GM23338 (cell line): ENCODE measurements at regions not wholly inside any gene's neighbourhood (a gene's known extent, or its start where the extent isn't known, plus 50 kb on each side); places are given as distances from the start of the nearest gene placed in this dataset.

Source experiments
- ATAC-seq: fragments of 200-7000 bp; cut with Tn5 transposase; 3 replicates; pipeline ENCODE4 v1.9.1; 2020
- DNase-seq: peaks from one replicate; pipeline ENCODE4 v3.0.0-alpha.2; 2015; ENCODE audit warnings: low spot score
- H2AFZ ChIP-seq: fragments of 200-600 bp; sonication (generic); 2 replicates; pipeline ENCODE4 v1.8.0; 2016; ENCODE audit warnings: antibody characterized with exemption, mild to moderate bottlenecking, moderate library complexity
- H3F3A ChIP-seq: fragments of 200-600 bp; sonication (generic); replicated peaks from 2 replicates; pipeline ENCODE4 v1.8.0; 2017; ENCODE audit warnings: antibody characterized with exemption, mixed run types, low read depth
- H3K27ac ChIP-seq: fragments of 200-600 bp; sonication (generic); 2 replicates; pipeline ENCODE4 v1.6.1; 2016; ENCODE audit warnings: low read depth
- H3K27me3 ChIP-seq: fragments of 200-600 bp; sonication (generic); 2 replicates; pipeline ENCODE4 v1.8.0; 2016; ENCODE audit warnings: mild to moderate bottlenecking, mixed run types, moderate library complexity; ENCODE audit not compliant: insufficient read depth
- H3K36me3 ChIP-seq: fragments of 200-600 bp; sonication (generic); 2 replicates; pipeline ENCODE4 v1.8.0; 2016; ENCODE audit warnings: mild to moderate bottlenecking; ENCODE audit not compliant: insufficient read depth
- H3K4me1 ChIP-seq: fragments of 200-600 bp; sonication (generic); 2 replicates; pipeline ENCODE4 v1.8.0; 2016; ENCODE audit warnings: mild to moderate bottlenecking, moderate library complexity; ENCODE audit not compliant: insufficient read depth
- H3K4me2 ChIP-seq: fragments of 200-600 bp; sonication (generic); 2 replicates; pipeline ENCODE4 v1.7.1; 2017; ENCODE audit warnings: mixed run types
- H3K4me3 ChIP-seq: fragments of 200-600 bp; sonication (generic); 2 replicates; pipeline ENCODE4 v1.6.1; 2016; ENCODE audit warnings: mixed run types
- H3K79me2 ChIP-seq: fragments of 200-600 bp; sonication (generic); replicated peaks from 2 replicates; pipeline ENCODE4 v1.8.0; 2017; ENCODE audit warnings: mild to moderate bottlenecking; ENCODE audit not compliant: insufficient read depth
- H3K9me2 ChIP-seq: fragments of 200-600 bp; sonication (generic); 2 replicates; pipeline ENCODE4 v1.8.0; 2017; ENCODE audit not compliant: insufficient read depth
- H4K20me1 ChIP-seq: fragments of 200-600 bp; sonication (generic); replicated peaks from 2 replicates; pipeline ENCODE4 v1.8.0; 2017; ENCODE audit warnings: mild to moderate bottlenecking; ENCODE audit not compliant: insufficient read depth
- H3K27ac Mint-ChIP-seq: 2 replicates; pipeline ENCODE4 v1.8.0; 2020; ENCODE audit warnings: inconsistent platforms, mild to moderate bottlenecking, moderate library complexity, mixed read lengths
- H3K27me3 Mint-ChIP-seq: 3 replicates; pipeline ENCODE4 v1.8.0; 2022; ENCODE audit warnings: low read depth, mild to moderate bottlenecking, moderate library complexity, mixed read lengths, inconsistent platforms; ENCODE audit not compliant: insufficient read depth, poor library complexity
- H3K36me3 Mint-ChIP-seq: 3 replicates; pipeline ENCODE4 v1.8.0; 2021; ENCODE audit warnings: low read depth, mild to moderate bottlenecking, inconsistent platforms, moderate library complexity, mixed read lengths
- H3K4me1 Mint-ChIP-seq: 3 replicates; pipeline ENCODE4 v1.8.0; 2020; ENCODE audit warnings: mild to moderate bottlenecking, inconsistent platforms, mixed read lengths
- H3K4me3 Mint-ChIP-seq: 3 replicates; pipeline ENCODE4 v1.8.0; 2021; ENCODE audit warnings: moderate library complexity, mild to moderate bottlenecking, inconsistent platforms, mixed read lengths
- H3K9me3 Mint-ChIP-seq: 3 replicates; pipeline ENCODE4 v1.8.0; 2020; ENCODE audit warnings: moderate library complexity, mild to moderate bottlenecking, inconsistent platforms, mixed read lengths
- CREB1 ChIP-seq: fragments of 250-450 bp; sonication (Bioruptor Pico); IDR thresholded peaks from 2 replicates; pipeline ENCODE4 v1.5.0; 2020; ENCODE audit warnings: low read depth, mild to moderate bottlenecking, moderate library complexity
- EZH2 ChIP-seq: fragments of 200-600 bp; sonication (generic); IDR thresholded peaks from one replicate; pipeline ENCODE4 v1.8.0; 2017; ENCODE audit warnings: antibody characterized with exemption, mild to moderate bottlenecking, low read depth; ENCODE audit not compliant: unreplicated experiment
- EZH2phosphoT487 ChIP-seq: fragments of 200-600 bp; sonication (generic); IDR thresholded peaks from one replicate; pipeline ENCODE4 v1.8.1; 2018; ENCODE audit warnings: antibody characterized with exemption; ENCODE audit not compliant: unreplicated experiment
- JUNB ChIP-seq: IDR thresholded peaks from one replicate; pipeline ENCODE4 v1.6.1; 2016; ENCODE audit warnings: antibody characterized with exemption; ENCODE audit not compliant: unreplicated experiment
- NANOG ChIP-seq: IDR thresholded peaks from 2 replicates; pipeline ENCODE4 v1.6.1; 2016; ENCODE audit warnings: antibody characterized with exemption, borderline replicate concordance
- POLR2AphosphoS5 ChIP-seq: IDR thresholded peaks from 2 replicates; pipeline ENCODE4 v1.6.1; 2016; ENCODE audit warnings: antibody characterized with exemption, low read depth
- STAT1 ChIP-seq: IDR thresholded peaks from one replicate; pipeline ENCODE4 v1.6.1; 2016; ENCODE audit warnings: antibody characterized with exemption; ENCODE audit not compliant: unreplicated experiment
- ZNF114 ChIP-seq: fragments of 250-450 bp; sonication (Bioruptor Pico); IDR thresholded peaks from 2 replicates; pipeline ENCODE4 v1.5.0; 2020; ENCODE audit warnings: mild to moderate bottlenecking, moderate library complexity
- ZNF331 ChIP-seq: fragments of 250-450 bp; sonication (Bioruptor Pico); IDR thresholded peaks from 2 replicates; pipeline ENCODE4 v1.5.0; 2020; ENCODE audit warnings: low read depth, mild to moderate bottlenecking, moderate library complexity
- ZNF462 ChIP-seq: fragments of 250-450 bp; sonication (Bioruptor Pico); IDR thresholded peaks from 2 replicates; pipeline ENCODE4 v1.5.0; 2020; ENCODE audit warnings: mild to moderate bottlenecking, moderate library complexity
- TF ChIP-seq, protein P1 (sequence below): IDR thresholded peaks from 2 replicates; pipeline ENCODE4 v1.6.1; 2016; ENCODE audit warnings: antibody characterized with exemption
- TF ChIP-seq, protein P2 (sequence below): IDR thresholded peaks from one replicate; pipeline ENCODE4 v1.6.1; 2018; ENCODE audit warnings: antibody characterized with exemption; ENCODE audit not compliant: unreplicated experiment
- TF ChIP-seq, protein P3 (sequence below), 2 experiments: fragments of 200-600 bp in 1 of 2; sonication (generic) in 1 of 2; conservative IDR thresholded peaks; 2 replicates each; pipeline versions ENCODE4 v1.5.1 to v1.6.1; 2016 to 2017; ENCODE audit warnings: antibody characterized with exemption in 2 of 2, low read depth in 2 of 2, mild to moderate bottlenecking in 2 of 2, moderate library complexity in 1 of 2

DNA sequence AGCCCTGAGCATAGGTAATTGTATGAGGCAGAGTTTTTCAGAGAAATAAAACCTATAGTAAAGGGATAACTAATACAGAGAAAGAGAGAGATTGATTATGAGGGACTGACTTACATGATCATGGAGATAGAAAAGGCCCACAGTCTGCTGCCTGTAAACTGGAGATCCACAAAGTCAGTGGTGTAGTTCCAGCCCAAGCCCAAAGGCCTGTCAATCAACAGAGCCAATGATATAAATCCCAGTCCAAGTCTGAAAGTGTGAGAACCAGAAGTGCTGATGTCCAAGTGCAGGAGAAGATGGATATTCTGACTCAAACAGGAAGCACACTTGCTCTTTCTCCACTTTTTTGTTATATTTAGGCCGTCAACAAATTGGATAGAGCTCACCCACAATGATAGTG is 340.1 kb upstream of the RGS18 start:
- DNase-seq: no peak
- Mint-ChIP-seq H3K4me3 (no peak overlapping the region), H3K4me1 (no peaks in the 10 kb centered on the region), H3K36me3 (peaks cover 9% of the 10 kb centered on the region), H3K27me3 (peaks cover 1% of the 10 kb centered on the region), H3K27ac (no peak overlapping the region), H3K9me3 (peaks cover 13% of the 10 kb centered on the region)
- H3K4me2 ChIP-seq: no peak overlapping the region
- H3K4me3 ChIP-seq: no peak overlapping the region
- TF ChIP-seq ZNF331 (CRISPR knock-in tag): no peak
- TF ChIP-seq POLR2AphosphoS5: no peak
- no peak for TF ChIP-seq JUNB
- TF ChIP-seq, protein P1, sequence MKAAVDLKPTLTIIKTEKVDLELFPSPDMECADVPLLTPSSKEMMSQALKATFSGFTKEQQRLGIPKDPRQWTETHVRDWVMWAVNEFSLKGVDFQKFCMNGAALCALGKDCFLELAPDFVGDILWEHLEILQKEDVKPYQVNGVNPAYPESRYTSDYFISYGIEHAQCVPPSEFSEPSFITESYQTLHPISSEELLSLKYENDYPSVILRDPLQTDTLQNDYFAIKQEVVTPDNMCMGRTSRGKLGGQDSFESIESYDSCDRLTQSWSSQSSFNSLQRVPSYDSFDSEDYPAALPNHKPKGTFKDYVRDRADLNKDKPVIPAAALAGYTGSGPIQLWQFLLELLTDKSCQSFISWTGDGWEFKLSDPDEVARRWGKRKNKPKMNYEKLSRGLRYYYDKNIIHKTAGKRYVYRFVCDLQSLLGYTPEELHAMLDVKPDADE: no peak
- TF ChIP-seq CREB1 (CRISPR knock-in tag): no peak
- TF ChIP-seq, protein P2, sequence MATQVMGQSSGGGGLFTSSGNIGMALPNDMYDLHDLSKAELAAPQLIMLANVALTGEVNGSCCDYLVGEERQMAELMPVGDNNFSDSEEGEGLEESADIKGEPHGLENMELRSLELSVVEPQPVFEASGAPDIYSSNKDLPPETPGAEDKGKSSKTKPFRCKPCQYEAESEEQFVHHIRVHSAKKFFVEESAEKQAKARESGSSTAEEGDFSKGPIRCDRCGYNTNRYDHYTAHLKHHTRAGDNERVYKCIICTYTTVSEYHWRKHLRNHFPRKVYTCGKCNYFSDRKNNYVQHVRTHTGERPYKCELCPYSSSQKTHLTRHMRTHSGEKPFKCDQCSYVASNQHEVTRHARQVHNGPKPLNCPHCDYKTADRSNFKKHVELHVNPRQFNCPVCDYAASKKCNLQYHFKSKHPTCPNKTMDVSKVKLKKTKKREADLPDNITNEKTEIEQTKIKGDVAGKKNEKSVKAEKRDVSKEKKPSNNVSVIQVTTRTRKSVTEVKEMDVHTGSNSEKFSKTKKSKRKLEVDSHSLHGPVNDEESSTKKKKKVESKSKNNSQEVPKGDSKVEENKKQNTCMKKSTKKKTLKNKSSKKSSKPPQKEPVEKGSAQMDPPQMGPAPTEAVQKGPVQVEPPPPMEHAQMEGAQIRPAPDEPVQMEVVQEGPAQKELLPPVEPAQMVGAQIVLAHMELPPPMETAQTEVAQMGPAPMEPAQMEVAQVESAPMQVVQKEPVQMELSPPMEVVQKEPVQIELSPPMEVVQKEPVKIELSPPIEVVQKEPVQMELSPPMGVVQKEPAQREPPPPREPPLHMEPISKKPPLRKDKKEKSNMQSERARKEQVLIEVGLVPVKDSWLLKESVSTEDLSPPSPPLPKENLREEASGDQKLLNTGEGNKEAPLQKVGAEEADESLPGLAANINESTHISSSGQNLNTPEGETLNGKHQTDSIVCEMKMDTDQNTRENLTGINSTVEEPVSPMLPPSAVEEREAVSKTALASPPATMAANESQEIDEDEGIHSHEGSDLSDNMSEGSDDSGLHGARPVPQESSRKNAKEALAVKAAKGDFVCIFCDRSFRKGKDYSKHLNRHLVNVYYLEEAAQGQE: no peak
- TF ChIP-seq NANOG: no peak
- no peak for TF ChIP-seq ZNF462 (CRISPR knock-in tag)
- TF ChIP-seq STAT1: no peak
- TF ChIP-seq, protein P3, sequence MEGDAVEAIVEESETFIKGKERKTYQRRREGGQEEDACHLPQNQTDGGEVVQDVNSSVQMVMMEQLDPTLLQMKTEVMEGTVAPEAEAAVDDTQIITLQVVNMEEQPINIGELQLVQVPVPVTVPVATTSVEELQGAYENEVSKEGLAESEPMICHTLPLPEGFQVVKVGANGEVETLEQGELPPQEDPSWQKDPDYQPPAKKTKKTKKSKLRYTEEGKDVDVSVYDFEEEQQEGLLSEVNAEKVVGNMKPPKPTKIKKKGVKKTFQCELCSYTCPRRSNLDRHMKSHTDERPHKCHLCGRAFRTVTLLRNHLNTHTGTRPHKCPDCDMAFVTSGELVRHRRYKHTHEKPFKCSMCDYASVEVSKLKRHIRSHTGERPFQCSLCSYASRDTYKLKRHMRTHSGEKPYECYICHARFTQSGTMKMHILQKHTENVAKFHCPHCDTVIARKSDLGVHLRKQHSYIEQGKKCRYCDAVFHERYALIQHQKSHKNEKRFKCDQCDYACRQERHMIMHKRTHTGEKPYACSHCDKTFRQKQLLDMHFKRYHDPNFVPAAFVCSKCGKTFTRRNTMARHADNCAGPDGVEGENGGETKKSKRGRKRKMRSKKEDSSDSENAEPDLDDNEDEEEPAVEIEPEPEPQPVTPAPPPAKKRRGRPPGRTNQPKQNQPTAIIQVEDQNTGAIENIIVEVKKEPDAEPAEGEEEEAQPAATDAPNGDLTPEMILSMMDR (conservative IDR thresholded peaks at IDR 0.05; ENCODE audit: low read depth in 2 of 2): no peak
- TF ChIP-seq EZH2: no peak
- no peak for TF ChIP-seq ZNF114 (CRISPR knock-in tag)
- no peak for TF ChIP-seq EZH2phosphoT487
- no peaks in the 10 kb centered on the region for H3K36me3 ChIP-seq
- no peaks in the 10 kb centered on the region for H4K20me1 ChIP-seq
- no peaks in the 10 kb centered on the region for H3F3A ChIP-seq
- no peaks in the 10 kb centered on the region for H3K27me3 ChIP-seq
- H3K4me1 ChIP-seq: no peaks in the 10 kb centered on the region
- no peaks in the 10 kb centered on the region for H3K9me2 ChIP-seq
- no peak overlapping the region; the same call in 1 of the 2 replicates for H2AFZ ChIP-seq
- ATAC-seq: no peak
- H3K79me2 ChIP-seq: no peaks in the 10 kb centered on the region
- no peak overlapping the region for H3K27ac ChIP-seq
